SU-DHL-6 (cell line): ENCODE measurements at regions not wholly inside any gene's neighbourhood (a gene's known extent, or its start where the extent isn't known, plus 50 kb on each side); places are given as distances from the start of the nearest gene placed in this dataset.

Experiments
- CTCF ChIP-seq: fragments of 200-600 bp; sonication (generic); IDR thresholded peaks from one replicate; pipeline ENCODE4 v1.5.1; 2017; ENCODE audit warnings: antibody characterized with exemption, mild to moderate bottlenecking, low read length, moderate library complexity; ENCODE audit not compliant: insufficient read depth, poor library complexity, severe bottlenecking
- EZH2phosphoT487 ChIP-seq: fragments of 200-600 bp; sonication (generic), shearing (Covaris generic); conservative IDR thresholded peaks from 2 replicates; pipeline ENCODE4 v1.6.1; 2018; ENCODE audit warnings: mild to moderate bottlenecking, antibody characterized with exemption, low read length, moderate library complexity, mixed read lengths

GRCh38 chr22:27153386-27153785, 496.0 kb downstream of the MIAT start:
- no peak for TF ChIP-seq EZH2phosphoT487
- no peak for TF ChIP-seq CTCF
